ENCODE measurements at regions not wholly inside any gene's neighbourhood (a gene's known extent, or its start where the extent isn't known, plus 50 kb on each side); places are given as distances from the start of the nearest gene placed in this dataset.

DNA sequence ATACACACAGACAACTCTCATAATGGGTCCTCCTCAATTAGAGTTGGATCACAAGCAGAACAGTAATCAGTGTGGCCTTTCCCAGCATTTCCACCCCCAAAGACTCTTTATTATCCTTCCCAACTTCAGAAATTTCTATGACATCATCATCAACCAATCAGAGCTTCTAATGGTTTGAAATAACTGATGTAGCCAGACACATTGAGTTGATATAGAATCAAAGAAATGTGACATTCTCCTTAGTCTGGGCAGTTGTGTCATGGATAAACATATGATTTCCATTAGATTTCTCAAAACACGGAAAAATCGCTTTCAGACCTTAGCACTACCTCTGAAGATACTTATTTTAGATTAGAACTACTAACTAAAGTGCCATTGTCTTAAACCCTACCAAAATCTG lies 75.7 kb upstream of the NFIB start:
- no peak for DNase-seq

DNA sequence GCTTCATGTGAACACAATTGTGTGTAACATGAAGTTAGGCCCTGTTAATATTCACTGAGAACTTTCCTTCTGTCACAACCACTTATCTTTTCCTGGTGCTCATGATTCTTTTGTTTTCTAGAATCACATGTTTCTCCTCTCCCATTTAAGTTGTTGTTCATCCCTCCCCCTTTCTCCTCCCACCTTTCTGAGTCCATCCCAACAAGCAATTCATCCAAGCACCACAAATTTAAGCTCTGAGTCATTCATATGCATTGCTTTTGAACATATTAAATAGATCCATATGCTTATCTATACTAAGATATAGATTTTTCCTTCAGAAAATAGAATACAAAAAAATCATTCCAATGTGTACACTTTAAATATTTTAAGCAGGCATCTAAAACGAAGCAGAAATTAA lies 75.2 kb upstream of the NFIB start:
- no peak for DNase-seq

DNA sequence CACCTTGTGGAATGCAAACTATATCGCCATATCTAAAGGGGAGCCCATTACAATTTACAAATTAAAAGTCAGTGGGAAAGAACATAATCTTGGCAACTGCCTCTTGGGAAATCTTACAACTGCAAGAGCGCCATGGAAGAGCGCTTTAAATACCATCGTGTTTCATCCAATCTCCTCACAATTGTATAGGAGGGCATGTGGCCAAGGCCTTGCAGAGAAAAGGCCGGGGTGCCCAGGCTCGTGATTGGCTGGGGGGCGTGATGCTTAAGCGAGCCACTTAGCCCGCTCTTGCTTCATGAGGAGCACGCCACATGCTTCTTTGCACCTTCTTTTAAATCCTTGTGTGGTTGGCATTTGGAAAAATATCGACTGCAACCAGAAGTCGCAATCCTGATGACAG lies 69.8 kb upstream of the NFIB start:
- no peak for DNase-seq

DNA sequence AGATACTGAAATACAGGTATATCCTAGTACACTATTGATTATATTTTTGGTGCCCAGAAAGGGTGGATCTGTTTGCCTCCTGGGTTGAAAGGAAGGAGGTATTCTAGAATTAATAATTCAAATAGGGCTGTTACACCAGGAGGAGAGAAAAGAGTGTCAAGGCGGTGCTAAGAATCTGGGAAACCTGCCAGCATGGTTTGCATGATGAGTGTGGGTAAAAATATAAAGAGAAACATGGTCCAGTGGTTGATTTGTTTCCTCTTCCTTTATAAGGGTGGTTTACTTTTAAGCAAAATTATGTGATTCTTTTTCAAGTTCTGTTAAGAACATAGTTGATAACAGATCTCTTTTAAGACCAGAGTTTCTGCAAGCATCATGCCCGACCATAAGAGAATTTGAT lies 69.4 kb upstream of the NFIB start:
- DNase-seq = no peak

DNA sequence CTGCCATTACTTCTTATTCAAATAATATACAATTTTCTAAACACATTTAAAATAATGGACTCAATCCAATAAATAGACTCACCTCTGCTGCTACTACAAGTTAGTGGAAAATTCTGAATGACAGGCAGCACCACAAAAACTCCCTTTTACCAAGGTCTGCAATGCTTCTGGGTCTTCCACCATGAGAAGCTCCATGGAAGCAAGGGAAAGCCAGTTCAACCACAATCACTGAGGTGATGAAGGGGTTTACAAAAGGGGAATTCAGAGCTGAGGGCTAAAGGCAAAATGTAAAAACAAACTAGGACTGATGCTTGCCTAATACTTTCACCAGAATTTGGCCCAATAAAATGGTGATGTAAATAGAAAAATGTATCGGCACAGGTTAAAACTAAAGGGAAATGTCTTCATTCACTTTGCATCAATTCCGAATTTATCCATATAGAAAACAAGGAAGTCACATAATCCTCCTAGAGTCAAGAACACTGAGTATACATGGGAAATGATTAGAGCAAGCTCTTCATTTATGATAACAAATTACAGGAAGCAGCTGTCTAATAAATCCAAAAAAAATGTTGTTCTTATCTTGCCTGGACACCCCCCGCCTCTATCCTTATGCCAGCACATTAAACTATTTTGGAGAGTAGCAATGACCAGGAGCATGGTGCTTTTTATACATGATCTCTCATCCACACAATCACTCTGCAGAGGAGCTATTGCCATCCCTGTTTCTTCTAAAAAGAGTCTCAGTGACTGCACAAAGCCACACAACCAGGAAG lies 66.3 kb upstream of the NFIB start:
- no peak for DNase-seq

DNA sequence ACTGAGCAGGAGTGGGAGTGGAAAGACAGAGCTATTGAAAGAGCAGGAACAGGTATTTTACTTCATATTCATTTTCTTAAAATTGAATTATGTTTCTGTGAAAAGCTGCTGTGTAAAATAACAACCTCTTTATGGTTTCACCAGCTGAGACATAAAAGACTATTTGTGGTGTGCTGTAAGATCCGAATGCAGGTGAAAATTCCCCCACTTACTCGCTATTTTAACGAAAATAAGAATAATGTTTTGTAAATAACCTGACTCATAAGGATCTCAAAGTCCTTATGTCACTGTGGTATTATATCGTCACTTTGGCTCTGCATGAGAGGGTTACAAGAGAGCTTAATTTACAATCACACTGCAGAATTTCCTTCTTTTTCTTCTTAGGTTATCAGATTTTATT lies 65.3 kb upstream of the NFIB start:
- DNase-seq = no peak

DNA sequence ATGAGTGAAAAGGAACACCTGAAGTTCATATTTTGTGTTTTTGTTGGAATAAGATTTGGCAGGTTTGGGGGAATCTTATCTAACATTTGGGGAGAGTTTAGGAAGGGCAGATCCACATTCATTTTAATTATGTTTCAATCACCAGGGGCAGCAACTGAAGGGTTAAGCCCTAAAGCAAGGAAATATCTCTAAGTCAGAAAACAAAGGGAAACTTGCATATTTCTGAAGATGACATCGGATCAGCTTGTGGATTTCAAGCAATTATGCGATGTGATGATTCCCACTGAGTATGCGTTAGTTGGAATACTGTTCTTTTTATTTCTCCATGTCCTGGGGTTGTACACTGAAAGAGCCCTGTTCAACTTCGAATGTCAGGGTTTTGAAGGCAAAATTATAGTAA lies 59.8 kb upstream of the NFIB start:
- no peak for DNase-seq

DNA sequence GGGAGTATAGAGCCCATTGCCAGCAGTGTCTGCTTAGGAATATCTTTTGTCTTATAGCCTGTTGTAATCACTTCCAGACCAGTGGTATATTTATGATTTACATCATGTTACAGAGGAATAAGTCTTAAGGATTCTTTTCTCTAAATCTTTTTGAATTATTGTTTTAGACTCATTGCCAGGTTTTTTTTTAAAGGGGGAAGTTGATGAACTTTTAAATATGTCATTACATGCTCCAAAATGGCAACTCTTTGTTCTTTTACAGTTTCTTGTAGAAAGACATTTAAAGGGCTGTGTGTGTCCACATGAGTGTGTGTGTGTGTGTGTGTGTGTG lies 59.4 kb upstream of the NFIB start:
- DNase-seq = no peak

DNA sequence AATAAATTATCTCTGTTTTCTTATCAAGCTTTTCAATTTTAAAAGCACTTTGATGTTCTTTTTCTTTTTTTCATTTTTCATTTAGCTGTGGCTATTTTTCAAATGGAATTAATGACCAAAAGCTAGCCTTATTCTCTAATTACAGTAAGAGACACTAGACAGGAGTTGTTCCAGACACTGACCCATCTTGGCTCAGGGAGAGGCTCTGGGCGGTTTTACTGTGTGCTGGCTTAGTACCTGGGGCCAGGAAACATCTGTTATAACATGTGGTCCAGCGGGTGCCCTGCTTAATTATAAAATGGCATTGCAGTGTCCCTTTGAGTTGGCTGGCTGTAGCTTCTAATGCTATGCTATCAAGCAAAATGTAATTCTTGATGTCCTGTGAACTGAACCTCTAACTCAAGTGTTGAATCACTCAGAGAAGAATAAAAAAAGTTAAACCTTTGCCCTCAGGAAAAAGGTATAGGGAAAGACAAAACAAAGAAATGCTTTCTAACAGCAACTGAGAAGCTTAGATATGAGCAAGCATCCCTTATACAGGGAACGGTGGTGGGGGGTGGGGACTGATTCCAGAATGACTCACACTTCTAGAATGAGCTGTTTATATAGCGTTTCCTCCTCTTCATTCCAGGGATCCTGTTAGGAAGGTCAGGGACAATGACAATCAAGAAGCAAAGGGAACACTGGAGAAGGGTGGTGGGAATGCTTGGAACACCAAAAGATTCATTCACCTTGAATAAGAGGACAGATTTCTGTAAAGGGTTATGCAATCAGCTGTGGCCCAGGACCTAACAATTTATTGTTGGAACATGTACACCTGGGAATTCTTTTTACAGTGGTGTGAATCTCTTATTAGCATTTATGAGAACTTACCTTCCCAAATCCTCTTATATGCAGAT lies 58.7 kb upstream of the NFIB start:
- no peak for DNase-seq

DNA sequence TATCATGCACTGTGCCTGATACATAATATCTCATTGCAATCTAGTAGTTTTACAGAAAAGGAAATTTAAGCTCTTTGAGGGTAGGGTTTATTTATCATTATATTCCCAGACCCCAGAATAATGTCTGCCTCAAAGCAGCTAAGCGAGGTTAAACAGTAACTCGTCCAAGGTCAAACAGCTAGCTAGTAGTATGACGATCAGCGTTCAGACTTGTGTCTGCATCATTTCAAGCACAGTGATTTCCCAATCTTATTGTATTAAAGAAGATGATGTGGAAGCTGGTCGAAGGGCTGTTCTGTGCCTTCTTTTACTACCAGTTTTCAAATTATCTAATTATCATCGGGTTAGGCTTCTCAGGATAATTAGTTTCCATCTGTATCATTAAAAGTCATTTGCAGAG lies 55.1 kb upstream of the NFIB start:
- no peak for DNase-seq

DNA sequence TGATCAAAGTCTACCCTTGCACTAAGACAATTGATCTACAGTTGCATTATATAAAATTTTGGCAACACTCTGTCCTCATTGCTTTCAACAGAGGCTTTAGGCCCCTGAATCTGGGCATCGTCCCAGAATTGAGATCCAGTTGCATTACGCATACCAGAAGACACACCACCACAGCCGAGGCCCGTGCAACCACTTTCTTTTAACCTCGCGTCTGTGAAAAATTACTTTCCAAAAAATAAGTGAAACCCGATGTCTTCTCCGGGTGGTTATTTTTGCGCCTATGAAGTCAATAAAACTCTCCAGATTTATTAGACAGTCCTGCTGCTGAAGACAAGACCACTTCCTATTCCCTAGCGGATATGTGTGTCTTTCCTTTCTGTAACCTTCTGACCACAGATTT lies 52.1 kb upstream of the NFIB start:
- DNase-seq = no peak

DNA sequence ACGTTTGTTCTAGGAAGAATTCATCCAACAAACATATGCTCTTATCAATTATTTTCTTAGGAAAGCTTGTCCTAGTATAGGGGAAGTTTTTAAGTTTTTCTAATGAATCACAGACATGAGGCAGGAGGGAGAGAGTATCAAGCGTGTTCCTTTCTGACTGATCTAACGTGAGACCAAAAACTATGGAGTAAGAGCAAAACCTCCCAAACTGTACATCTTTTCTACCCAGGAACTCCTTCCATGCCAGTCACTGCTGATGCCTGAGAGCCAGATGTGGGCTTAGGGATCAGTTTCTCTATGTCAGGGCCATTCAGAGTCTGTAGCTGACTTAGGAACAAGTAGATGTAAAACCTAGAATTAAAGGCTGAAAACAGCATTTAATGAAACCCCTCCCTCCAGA lies 51.7 kb upstream of the NFIB start:
- no peak for DNase-seq

All from stimulated activated CD8-positive, alpha-beta memory T cell treated with anti-CD3 and anti-CD28 coated beads, Interleukin-4, amount 100 ng/mL, for 48 hours (primary cell).